Activated T-helper 1 cell treated with anti-CD3 and anti-CD28 coated beads, Interleukin-12 subunit alpha, Interleukin-12 subunit beta, Interleukin-2, Interleukin-4 antibody, amounts not matched to agents 30 ng/mL and 10 ng/mL and 1 ng/mL, durations not matched to agents 14 hours and 24 hours and 36 hours (primary cell): ENCODE measurements at regions not wholly inside any gene's neighbourhood (a gene's known extent, or its start where the extent isn't known, plus 50 kb on each side); places are given as distances from the start of the nearest gene placed in this dataset.
"Not testable (repeated sequence)": the region's sequence is repeated elsewhere in the genome, so short reads cannot be mapped to it uniquely, and the experiment has no call there.

Source experiments
- DNase-seq: peaks from one replicate; pipeline ENCODE4 v3.0.0; 2021; ENCODE audit warnings: low spot score
- H3K27ac Mint-ChIP-seq: one replicate; pipeline ENCODE4 v1.8.0; 2021; ENCODE audit warnings: mild to moderate bottlenecking, mixed read lengths
- H3K27me3 Mint-ChIP-seq: one replicate; pipeline ENCODE4 v1.8.0; 2022; ENCODE audit warnings: mild to moderate bottlenecking, moderate library complexity, mixed read lengths; ENCODE audit not compliant: insufficient read depth
- H3K36me3 Mint-ChIP-seq: one replicate; pipeline ENCODE4 v1.8.0; 2021; ENCODE audit warnings: low read depth, mixed read lengths
- H3K4me1 Mint-ChIP-seq: one replicate; pipeline ENCODE4 v1.8.0; 2021; ENCODE audit warnings: low read depth, mixed read lengths
- H3K4me3 Mint-ChIP-seq: one replicate; pipeline ENCODE4 v1.8.0; 2021; ENCODE audit warnings: mild to moderate bottlenecking, moderate library complexity, mixed read lengths
- H3K9me3 Mint-ChIP-seq: one replicate; pipeline ENCODE4 v1.8.0; 2021; ENCODE audit warnings: mixed read lengths
- intact Hi-C: fragments of 100-400 bp; cut with micrococcal nuclease; formaldehyde crosslinking; loops from one replicate; pipeline ENCODE4 v1.15.1; 2024

- Mint-ChIP-seq H3K4me3 (no peak overlapping the region), H3K4me1 (peaks cover 12% of the 10 kb centered on the region), H3K36me3 (no peaks in the 10 kb centered on the region), H3K27me3 (no peaks in the 10 kb centered on the region), H3K9me3 (no peaks in the 10 kb centered on the region), H3K27ac (no peak overlapping the region)
- DNase-seq, result no peak
- intact Hi-C loops, result no loop called here
Observed at GRCh38 chr12:107514887-107515445, 170.6 kb upstream of the PWP1 start.

GRCh38 chr12:107515446-107515958 is 170.1 kb upstream of the PWP1 start:
- intact Hi-C loops, result no loop called here
- no peaks in the 10 kb centered on the region for H3K27me3 Mint-ChIP-seq
- H3K36me3 Mint-ChIP-seq, result no peaks in the 10 kb centered on the region
- no peak for DNase-seq
- peaks cover 12% of the 10 kb centered on the region for H3K4me1 Mint-ChIP-seq
- H3K27ac Mint-ChIP-seq, result no peak overlapping the region
- H3K4me3 Mint-ChIP-seq, result peak overlapping the region; percentile 24
- H3K9me3 Mint-ChIP-seq, result peaks cover under 1% of the 10 kb centered on the region

DNA sequence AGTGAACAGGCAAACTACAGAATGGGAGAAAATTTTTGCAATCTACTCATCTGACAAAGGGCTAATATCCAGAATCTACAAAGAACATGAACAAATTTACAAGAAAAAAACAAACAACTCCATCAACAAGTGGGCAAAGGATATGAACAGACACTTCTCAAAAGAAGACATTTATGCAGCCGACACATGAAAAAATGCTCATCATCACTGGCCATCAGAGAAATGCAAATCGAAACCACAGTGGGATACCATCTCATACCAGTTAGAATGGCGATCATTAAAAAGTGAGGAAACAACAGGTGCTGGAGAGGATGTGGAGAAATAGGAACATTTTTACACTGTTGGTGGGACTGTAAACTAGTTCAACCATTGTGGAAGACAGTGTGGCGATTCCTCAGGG is 167.8 kb upstream of the PWP1 start:
- intact Hi-C loops, H3K36me3 Mint-ChIP-seq, H3K27ac Mint-ChIP-seq, H3K9me3 Mint-ChIP-seq, H3K4me3 Mint-ChIP-seq, H3K27me3 Mint-ChIP-seq, DNase-seq: not testable (repeated sequence)
- H3K4me1 Mint-ChIP-seq, result peaks cover 12% of the 10 kb centered on the region

DNA sequence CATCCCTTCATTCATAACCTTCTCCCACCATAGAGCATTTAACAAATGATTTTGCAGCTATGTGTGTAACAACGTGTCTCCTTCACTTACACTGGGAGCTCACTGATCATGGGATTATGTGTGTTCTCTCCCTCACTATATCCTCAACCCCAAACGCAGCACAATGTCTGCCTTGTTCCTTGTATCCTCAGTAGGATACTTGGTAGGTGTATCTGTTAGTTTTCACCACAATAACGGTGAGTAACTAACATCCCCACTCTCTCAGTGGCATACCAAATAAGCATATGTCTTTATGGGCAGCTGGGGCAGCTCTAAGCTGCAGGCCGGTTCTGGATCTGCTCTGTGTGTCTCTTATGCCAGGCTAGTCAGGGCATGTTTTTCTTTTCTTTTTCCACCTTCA is 166.7 kb upstream of the PWP1 start:
- Mint-ChIP-seq H3K9me3 (peaks cover 5% of the 10 kb centered on the region), H3K36me3 (peaks cover 11% of the 10 kb centered on the region), H3K27me3 (no peaks in the 10 kb centered on the region), H3K4me3 (no peak overlapping the region), H3K27ac (no peak overlapping the region), H3K4me1 (peaks cover 12% of the 10 kb centered on the region)
- no peak for DNase-seq
- intact Hi-C loops, result no loop called here

GRCh38 chr12:107519906-107520859 is 165.4 kb upstream of the PWP1 start:
- no peaks in the 10 kb centered on the region for H3K27me3 Mint-ChIP-seq
- H3K36me3 Mint-ChIP-seq, result peaks cover 11% of the 10 kb centered on the region
- H3K9me3 Mint-ChIP-seq, result peaks cover 5% of the 10 kb centered on the region
- H3K4me1 Mint-ChIP-seq, result peaks cover 7% of the 10 kb centered on the region
- no peak overlapping the region for H3K27ac Mint-ChIP-seq
- intact Hi-C loops, result no loop called here
- H3K4me3 Mint-ChIP-seq, result no peak overlapping the region
- DNase-seq, result no peak

DNA sequence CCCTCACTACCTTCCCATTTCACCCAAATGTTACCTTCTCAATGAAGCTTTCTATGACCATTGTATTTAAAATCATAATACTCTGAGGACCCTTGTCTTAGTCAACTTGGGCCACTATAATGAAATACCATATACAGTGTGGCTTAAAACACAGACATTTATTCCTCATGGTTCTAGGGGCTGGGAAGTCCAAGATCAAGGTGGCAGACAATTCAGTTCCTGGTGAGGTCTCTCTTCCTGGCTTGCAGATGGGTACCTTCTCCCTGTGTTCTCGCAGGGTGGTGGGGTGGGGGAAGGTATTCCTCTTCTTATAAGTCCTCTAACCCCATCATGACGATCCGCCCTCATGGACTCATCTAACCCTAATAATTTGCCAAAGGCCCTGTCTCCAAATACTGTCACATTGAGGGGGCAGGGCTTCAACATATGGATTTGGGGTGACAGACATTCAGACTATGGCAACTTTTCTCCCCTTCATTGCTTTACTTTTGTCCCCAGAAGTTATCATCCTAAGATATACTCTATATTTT is 163.7 kb upstream of the PWP1 start:
- Mint-ChIP-seq H3K27ac (no peak overlapping the region), H3K9me3 (peaks cover 5% of the 10 kb centered on the region), H3K36me3 (peaks cover 11% of the 10 kb centered on the region), H3K4me1 (no peaks in the 10 kb centered on the region), H3K4me3 (no peak overlapping the region), H3K27me3 (no peaks in the 10 kb centered on the region)
- no peak for DNase-seq
- intact Hi-C loops, result no loop called here

GRCh38 chr12:107522692-107523477 is 162.7 kb upstream of the PWP1 start:
- DNase-seq, result no peak
- H3K9me3 Mint-ChIP-seq, result peaks cover 5% of the 10 kb centered on the region
- peaks cover 11% of the 10 kb centered on the region for H3K36me3 Mint-ChIP-seq
- no peak overlapping the region for H3K4me3 Mint-ChIP-seq
- peak overlapping the region; percentile 58 for H3K27ac Mint-ChIP-seq
- H3K27me3 Mint-ChIP-seq, result no peaks in the 10 kb centered on the region
- H3K4me1 Mint-ChIP-seq, result no peaks in the 10 kb centered on the region
- intact Hi-C loops, result no loop called here

DNA sequence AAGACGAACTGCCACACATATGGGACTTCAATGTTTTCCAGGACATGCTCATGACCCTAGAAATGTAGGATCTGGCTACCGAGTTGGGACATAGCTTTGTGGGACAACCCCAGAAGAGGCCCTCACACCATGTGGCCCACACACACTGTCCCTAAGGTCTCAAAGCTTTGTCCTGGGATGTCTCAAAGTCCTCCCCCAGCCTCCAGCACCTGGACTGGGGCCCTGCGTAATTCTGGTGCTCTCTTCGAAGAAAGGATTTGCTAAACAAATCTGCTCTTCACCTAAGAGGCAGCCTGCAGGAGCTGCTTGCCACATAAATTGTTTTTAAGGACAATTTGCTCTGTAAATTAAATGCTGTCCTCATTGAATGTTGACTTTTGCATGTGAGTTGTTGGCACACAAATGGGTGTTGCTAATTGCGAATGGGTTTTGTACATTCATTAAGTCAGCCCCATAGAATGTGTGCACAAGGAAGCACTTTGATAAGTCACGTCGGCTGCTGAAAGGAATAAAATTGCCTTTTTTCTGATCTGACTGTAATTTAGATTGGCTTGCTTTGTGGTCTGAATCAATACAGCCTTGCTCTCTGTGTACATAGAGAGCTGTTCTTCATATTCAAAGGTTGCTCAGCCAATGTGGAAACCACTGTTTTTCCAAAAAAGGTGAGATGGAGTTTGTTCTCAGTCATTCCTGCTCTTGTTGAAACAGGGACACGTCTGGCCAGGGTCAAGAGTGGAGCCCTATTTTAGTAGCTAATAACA is 161.6 kb upstream of the PWP1 start:
- Mint-ChIP-seq H3K36me3 (peaks cover 11% of the 10 kb centered on the region), H3K4me1 (no peaks in the 10 kb centered on the region), H3K9me3 (peaks cover 5% of the 10 kb centered on the region), H3K27me3 (no peaks in the 10 kb centered on the region), H3K27ac (no peak overlapping the region), H3K4me3 (no peak overlapping the region)
- DNase-seq, result no peak
- intact Hi-C loops, result no loop called here

- intact Hi-C loops, result no loop called here
- H3K4me1 Mint-ChIP-seq, result no peaks in the 10 kb centered on the region
- H3K36me3 Mint-ChIP-seq, result peaks cover 11% of the 10 kb centered on the region
- DNase-seq, result no peak
- no peak overlapping the region for H3K27ac Mint-ChIP-seq
- H3K27me3 Mint-ChIP-seq, result no peaks in the 10 kb centered on the region
- no peak overlapping the region for H3K4me3 Mint-ChIP-seq
- H3K9me3 Mint-ChIP-seq, result peaks cover 5% of the 10 kb centered on the region
Observed at GRCh38 chr12:107525063-107525718, 160.4 kb upstream of the PWP1 start.

- intact Hi-C loops, result no loop called here
Observed at GRCh38 chr12:107525719-107526554, 159.7 kb upstream of the PWP1 start.

DNA sequence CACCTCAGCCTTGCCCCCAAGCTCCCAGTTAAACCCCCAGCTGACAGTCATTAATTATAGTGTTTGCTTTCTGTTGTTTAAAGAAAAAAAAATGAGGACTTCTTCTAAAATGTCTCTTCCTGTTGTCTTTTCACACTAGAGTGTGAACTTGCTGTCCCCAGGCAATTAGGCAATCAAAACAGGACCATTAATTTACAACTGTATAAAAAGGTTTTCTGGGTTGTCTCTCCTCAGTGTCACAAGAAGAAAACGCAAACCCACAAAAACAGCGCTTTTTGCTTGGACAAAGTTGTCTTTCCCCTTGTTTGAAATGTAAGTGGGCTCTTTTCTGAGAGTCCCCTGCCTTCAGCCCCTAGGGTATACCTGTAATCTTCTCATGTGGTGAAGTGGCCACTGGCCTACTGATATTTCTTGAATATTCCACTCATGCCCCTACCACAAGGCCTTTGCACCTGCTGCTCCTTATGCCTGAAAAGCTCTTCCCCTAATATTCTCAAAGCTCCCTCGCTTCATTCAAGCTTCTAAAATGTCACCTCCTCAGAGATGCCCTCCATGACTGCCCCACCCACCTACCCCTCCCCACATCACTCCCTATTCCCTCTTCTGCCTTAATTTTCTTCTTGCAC is 158.9 kb upstream of the PWP1 start:
- Mint-ChIP-seq H3K27ac (no peak overlapping the region), H3K4me1 (no peaks in the 10 kb centered on the region), H3K4me3 (no peak overlapping the region), H3K27me3 (no peaks in the 10 kb centered on the region), H3K9me3 (no peaks in the 10 kb centered on the region), H3K36me3 (peaks cover 6% of the 10 kb centered on the region)
- intact Hi-C loops, result no loop called here
- no peak for DNase-seq

More at GRCh38 chr12:107525719-107526554, 159.7 kb upstream of the PWP1 start:
- Mint-ChIP-seq H3K27ac (no peak overlapping the region), H3K36me3 (peaks cover 9% of the 10 kb centered on the region), H3K4me1 (no peaks in the 10 kb centered on the region), H3K9me3 (peaks cover under 1% of the 10 kb centered on the region), H3K4me3 (no peak overlapping the region), H3K27me3 (no peaks in the 10 kb centered on the region)
- DNase-seq, result no peak
